Activated naive CD4-positive, alpha-beta T cell treated with anti-CD3 and anti-CD28 coated beads, Interleukin-2, amount 50 U/mL, for 72 hours (primary cell): ENCODE measurements at regions not wholly inside any gene's neighbourhood (a gene's known extent, or its start where the extent isn't known, plus 50 kb on each side); places are given as distances from the start of the nearest gene placed in this dataset.
A peak's percentile ranks its signal among the peaks of the same experiment; 100 is the strongest.
"Not testable (repeated sequence)": the region's sequence is repeated elsewhere in the genome, so short reads cannot be mapped to it uniquely, and the experiment has no call there.

Experiments
- ATAC-seq, 2 donors: fragments of 150-1000 bp; cut with Tn5 transposase; 2 replicates each; pipeline ENCODE4 v1.10.0; 2021; ENCODE audit warnings: mild to moderate bottlenecking in 2 of 2, moderate library complexity in 2 of 2
- DNase-seq, 2 donors: peaks; one replicate each; pipeline ENCODE4 v3.0.0; 2021 to 2022; ENCODE audit warnings: low spot score in 2 of 2
- H3K27ac Mint-ChIP-seq, 2 donors: one replicate each; pipeline ENCODE4 v1.8.0; 2022; ENCODE audit warnings: mild to moderate bottlenecking in 2 of 2, mixed read lengths in 2 of 2
- H3K36me3 Mint-ChIP-seq, 2 donors: one replicate each; pipeline ENCODE4 v1.8.0; 2022; ENCODE audit warnings: mixed read lengths in 2 of 2
- H3K9me3 Mint-ChIP-seq, 2 donors: one replicate each; pipeline ENCODE4 v1.8.0; 2022; ENCODE audit warnings: mixed read lengths in 2 of 2

GRCh38 chr3:197459571-197459970 lies 96.2 kb downstream of the BDH1 start:
- not testable (repeated sequence) for H3K27ac Mint-ChIP-seq, DNase-seq, H3K9me3 Mint-ChIP-seq, H3K36me3 Mint-ChIP-seq, ATAC-seq

GRCh38 chr3:197458906-197459470 lies 96.8 kb downstream of the BDH1 start:
- H3K27ac Mint-ChIP-seq = no peak overlapping the region
- peaks cover 0 to 7% of the 10 kb centered on the region in 2 donors for H3K36me3 Mint-ChIP-seq
- DNase-seq = no peak
- peaks cover 0 to 4% of the 10 kb centered on the region in 2 donors for H3K9me3 Mint-ChIP-seq
- no peak for ATAC-seq

GRCh38 chr3:197458179-197458707 lies 97.5 kb downstream of the BDH1 start:
- ATAC-seq = peak; percentile 48 to 77
- H3K9me3 Mint-ChIP-seq = peaks cover 0 to 4% of the 10 kb centered on the region in 2 donors
- peaks cover 0 to 7% of the 10 kb centered on the region in 2 donors for H3K36me3 Mint-ChIP-seq
- no peak overlapping the region for H3K27ac Mint-ChIP-seq
- peak in 1 of 2 donors; percentile 67 for DNase-seq

- DNase-seq = peak; percentile 60 to 81
- peak overlapping the region; percentile 89 to 99 for H3K27ac Mint-ChIP-seq
- H3K36me3 Mint-ChIP-seq = peaks cover 0 to 7% of the 10 kb centered on the region in 2 donors
- H3K9me3 Mint-ChIP-seq = no peaks in the 10 kb centered on the region
- peak; percentile 62 to 85 for ATAC-seq
Observed at GRCh38 chr3:197456261-197457091, 99.3 kb downstream of the BDH1 start.

GRCh38 chr3:197454841-197455240 lies 100.9 kb downstream of the BDH1 start:
- not testable (repeated sequence) for H3K27ac Mint-ChIP-seq, H3K9me3 Mint-ChIP-seq, ATAC-seq, DNase-seq, H3K36me3 Mint-ChIP-seq

GRCh38 chr3:197454014-197454413 lies 101.8 kb downstream of the BDH1 start:
- DNase-seq (no peak), ATAC-seq (no peak)
- Mint-ChIP-seq H3K36me3 (peaks cover 0 to 7% of the 10 kb centered on the region in 2 donors), H3K9me3 (no peaks in the 10 kb centered on the region), H3K27ac (no peak overlapping the region)

- peaks cover 0 to 2% of the 10 kb centered on the region in 2 donors for H3K36me3 Mint-ChIP-seq
- ATAC-seq (no peak), DNase-seq (no peak)
- no peak overlapping the region for H3K27ac Mint-ChIP-seq
- H3K9me3 Mint-ChIP-seq = no peaks in the 10 kb centered on the region
Observed at GRCh38 chr3:197450810-197451209, 105.0 kb downstream of the BDH1 start.

- Mint-ChIP-seq H3K27ac (no peak overlapping the region), H3K36me3 (no peaks in the 10 kb centered on the region)
- no peak for ATAC-seq
Observed at GRCh38 chr3:197450308-197450707, 105.5 kb downstream of the BDH1 start.

GRCh38 chr3:197449181-197449580 lies 106.6 kb downstream of the BDH1 start:
- ATAC-seq, DNase-seq, H3K27ac Mint-ChIP-seq, H3K9me3 Mint-ChIP-seq, H3K36me3 Mint-ChIP-seq: not testable (repeated sequence)

More at GRCh38 chr3:197450308-197450707, 105.5 kb downstream of the BDH1 start:
- DNase-seq = no peak
- no peaks in the 10 kb centered on the region for H3K9me3 Mint-ChIP-seq

GRCh38 chr3:197447781-197448180 lies 108.0 kb downstream of the BDH1 start:
- H3K9me3 Mint-ChIP-seq, DNase-seq, H3K36me3 Mint-ChIP-seq, H3K27ac Mint-ChIP-seq: not testable (repeated sequence)
- ATAC-seq = peak in 1 of 2 donors; percentile 60

GRCh38 chr3:197447057-197447456 lies 108.7 kb downstream of the BDH1 start:
- Mint-ChIP-seq H3K36me3 (no peaks in the 10 kb centered on the region), H3K27ac (no peak overlapping the region), H3K9me3 (no peaks in the 10 kb centered on the region)
- DNase-seq (no peak), ATAC-seq (no peak)

- no peaks in the 10 kb centered on the region for H3K36me3 Mint-ChIP-seq
- DNase-seq (no peak), ATAC-seq (no peak)
- H3K27ac Mint-ChIP-seq = no peak overlapping the region
- H3K9me3 Mint-ChIP-seq = no peaks in the 10 kb centered on the region
Observed at GRCh38 chr3:197446700-197447056, 109.1 kb downstream of the BDH1 start.

GRCh38 chr3:197445896-197446699 lies 109.7 kb downstream of the BDH1 start:
- Mint-ChIP-seq H3K27ac (no peak overlapping the region), H3K9me3 (no peaks in the 10 kb centered on the region), H3K36me3 (no peaks in the 10 kb centered on the region)
- DNase-seq (no peak), ATAC-seq (no peak)

GRCh38 chr3:197444793-197445379 lies 110.9 kb downstream of the BDH1 start:
- Mint-ChIP-seq H3K36me3 (no peaks in the 10 kb centered on the region), H3K27ac (peak overlapping the region in 1 of 2 donors; percentile 30), H3K9me3 (no peaks in the 10 kb centered on the region)
- DNase-seq = no peak
- ATAC-seq = peak in 1 of 2 donors; percentile 41

GRCh38 chr3:197443506-197443905 lies 112.3 kb downstream of the BDH1 start:
- no peaks in the 10 kb centered on the region for H3K36me3 Mint-ChIP-seq
- no peak for DNase-seq
- no peaks in the 10 kb centered on the region for H3K9me3 Mint-ChIP-seq
- no peak for ATAC-seq
- no peak overlapping the region for H3K27ac Mint-ChIP-seq

- no peak overlapping the region for H3K27ac Mint-ChIP-seq
- ATAC-seq (no peak), DNase-seq (no peak)
- H3K36me3 Mint-ChIP-seq = no peaks in the 10 kb centered on the region
- no peaks in the 10 kb centered on the region for H3K9me3 Mint-ChIP-seq
Observed at GRCh38 chr3:197440717-197441303, 115.0 kb downstream of the BDH1 start.
